ENCODE measurements at regions not wholly inside any gene's neighbourhood (a gene's known extent, or its start where the extent isn't known, plus 50 kb on each side); places are given as distances from the start of the nearest gene placed in this dataset.

DNA sequence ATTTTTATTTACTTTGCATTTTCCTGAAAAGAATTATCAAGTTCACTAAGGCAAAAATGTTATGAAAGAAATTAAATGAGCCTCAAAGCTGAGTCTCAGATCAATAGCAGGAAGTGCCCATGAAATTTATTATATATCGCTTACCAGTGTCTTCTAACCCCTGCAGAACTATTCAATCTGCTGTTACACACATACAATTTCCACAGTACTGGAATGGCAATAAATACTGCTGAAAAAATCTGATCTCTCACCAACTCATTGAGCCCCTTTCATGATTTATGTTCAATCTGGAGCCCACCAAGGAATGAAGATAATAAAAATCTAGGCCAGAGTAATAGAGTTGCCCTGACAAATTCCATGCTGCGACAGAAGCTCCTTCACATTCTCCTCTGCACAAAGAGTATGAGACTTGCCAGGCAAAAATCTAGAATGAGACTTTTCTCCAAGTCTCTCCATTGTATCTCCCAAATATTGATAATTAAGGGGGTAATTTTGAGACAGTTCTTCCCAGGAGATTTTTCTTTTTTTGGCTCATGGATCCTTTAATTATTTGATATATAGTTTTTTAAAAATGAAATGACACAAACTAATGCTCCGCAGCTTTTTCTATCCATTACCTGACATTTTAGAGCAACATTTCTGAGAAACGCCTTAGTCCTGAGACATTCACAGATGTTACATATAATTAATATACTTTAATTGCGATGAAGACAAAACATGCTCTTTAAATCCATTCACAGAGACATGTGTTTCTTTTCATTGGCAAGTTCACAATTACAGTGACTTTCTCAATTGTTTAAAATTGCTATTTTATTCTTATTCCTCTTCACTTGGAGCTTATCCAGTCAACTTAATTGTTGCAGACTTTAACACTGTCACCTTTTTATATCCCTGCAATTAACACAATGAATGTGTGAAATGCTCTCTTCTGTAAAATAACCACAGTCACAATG is 1020.4 kb downstream of the CBLN2 start:
- no peak for DNase-seq (ENCODE audit: low spot score)

DNA sequence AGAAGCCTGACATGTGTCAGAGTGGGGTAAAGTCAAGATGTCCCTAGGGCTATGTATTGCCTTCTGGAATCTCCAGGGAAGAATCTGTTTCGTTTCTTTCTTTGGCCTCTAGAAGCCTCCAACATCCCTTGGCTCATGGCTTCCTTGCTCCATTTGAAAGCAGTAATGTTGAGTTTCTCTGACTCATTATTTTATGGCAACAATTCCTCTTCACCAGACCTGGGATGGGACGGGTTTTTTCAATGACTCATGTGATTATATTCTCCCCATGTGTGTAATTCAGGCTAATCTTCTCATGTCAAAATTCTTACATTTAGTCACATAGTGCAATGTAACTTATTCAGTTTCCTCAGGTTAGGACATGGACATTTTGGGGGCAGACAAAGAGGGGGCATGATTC is 1038.6 kb downstream of the CBLN2 start:
- DNase-seq (ENCODE audit: low spot score) = no peak

DNA sequence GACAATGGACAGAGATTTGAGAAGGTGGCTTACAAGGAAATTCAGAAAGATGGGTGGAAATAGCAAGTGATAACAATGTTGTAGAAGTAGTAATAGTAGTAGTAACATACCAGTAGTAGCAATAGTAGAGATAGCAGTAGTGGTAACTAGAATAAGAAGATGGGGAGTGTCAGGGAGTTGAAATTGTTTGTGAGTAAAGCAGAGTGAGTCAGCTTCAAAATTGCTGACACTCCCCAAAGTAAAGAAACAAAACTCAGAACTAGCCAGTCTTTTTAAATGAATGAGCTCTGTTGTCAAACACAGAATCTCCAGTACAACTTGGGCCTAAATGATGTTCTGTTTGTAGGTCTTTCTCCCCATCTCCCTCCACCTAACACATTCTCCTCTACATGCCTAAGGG is 1040.9 kb downstream of the CBLN2 start:
- DNase-seq (ENCODE audit: low spot score) = no peak

DNA sequence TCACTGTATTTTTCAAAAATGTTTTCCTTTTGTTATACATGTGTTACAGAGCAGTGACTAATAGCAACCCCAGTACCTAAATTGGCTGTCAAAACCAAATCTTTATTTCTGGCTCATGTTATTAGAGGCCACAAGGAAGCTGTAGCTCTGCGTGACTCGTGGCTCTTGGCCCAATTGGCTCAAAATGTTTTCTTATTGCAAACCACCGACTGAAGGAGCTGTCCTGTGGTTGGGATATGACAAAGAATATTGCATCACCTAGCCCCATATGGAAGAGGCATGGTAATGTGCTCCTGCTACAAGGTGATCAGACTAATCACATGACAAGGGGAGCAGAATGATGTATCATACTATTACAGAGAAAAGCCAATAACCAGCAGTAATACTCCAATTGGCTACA is 1058.5 kb downstream of the CBLN2 start:
- DNase-seq (ENCODE audit: low spot score) = no peak

DNA sequence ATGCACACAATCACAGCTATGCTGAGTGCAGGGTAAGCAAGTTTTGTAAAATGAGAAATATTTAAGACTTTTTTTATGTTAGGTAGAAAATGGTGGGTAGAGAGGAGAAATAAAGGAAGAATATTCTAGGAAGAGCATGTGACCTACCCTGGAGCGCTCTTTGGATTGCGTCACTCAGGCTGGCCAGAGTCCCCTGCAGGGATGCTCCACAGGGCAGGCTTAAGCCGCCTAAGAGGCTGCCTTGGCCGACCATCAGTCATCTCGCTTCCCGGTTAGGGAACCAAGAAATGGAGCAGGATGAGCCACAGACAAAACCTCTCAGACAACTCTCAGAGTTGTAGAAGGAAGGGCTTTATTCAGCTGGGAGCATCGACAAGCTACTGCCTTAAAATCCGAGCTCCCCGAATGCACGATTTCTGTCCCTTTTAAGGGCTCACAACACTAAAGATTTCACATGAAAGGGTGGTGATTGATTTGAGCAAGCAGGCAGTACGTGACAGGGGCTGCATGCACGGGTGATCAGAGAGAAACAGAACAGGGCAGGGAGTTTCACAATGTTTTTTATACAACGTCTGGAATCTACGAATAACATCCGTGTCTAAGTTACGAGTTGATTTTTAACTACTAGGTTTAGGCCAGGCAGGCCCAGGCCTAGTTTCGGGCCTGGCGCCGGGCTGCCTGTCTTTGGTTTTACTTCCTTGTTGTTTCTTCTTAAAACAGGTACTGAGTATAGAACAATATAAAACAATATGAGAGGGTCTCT is 1072.0 kb downstream of the CBLN2 start:
- no peak for DNase-seq (ENCODE audit: low spot score)

DNA sequence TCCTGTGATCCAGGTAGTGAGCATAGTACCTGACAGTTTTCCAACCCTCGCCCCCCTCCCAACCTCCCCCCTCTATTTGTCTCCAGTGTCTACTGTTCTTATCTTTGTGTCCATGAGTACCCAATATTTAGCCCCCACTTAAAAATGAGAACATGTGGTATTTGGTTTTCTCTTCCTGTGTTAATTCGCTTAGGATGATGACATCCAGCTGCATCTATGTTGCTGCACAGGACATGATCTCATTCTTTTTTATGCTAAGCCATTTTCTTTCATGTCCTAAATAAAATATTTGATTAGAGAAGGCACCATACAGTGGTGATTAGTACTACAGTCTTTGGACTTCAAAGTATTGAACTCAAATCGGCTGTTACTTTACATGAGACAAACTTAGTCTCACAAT is 1087.9 kb downstream of the CBLN2 start:
- DNase-seq (ENCODE audit: low spot score) = no peak

DNA sequence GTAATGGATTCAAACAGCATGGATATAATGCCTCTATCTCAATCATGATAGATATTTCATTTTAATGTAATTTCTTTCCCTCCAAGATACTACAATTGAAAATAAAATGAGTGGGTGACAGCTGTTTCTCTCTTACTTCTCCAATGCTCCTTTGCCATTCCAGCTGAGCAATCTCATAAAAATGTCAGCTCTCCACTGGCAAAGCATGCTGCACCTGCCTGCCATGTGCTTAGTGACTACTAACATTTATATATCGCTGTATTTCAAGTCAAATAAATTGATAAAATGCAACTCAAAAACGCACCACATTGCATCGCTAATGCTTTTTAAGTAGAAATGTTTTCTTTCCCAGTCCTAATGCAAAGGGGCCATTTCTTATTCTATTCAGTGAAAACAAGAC is 1093.9 kb downstream of the CBLN2 start:
- DNase-seq (ENCODE audit: low spot score) = no peak

DNA sequence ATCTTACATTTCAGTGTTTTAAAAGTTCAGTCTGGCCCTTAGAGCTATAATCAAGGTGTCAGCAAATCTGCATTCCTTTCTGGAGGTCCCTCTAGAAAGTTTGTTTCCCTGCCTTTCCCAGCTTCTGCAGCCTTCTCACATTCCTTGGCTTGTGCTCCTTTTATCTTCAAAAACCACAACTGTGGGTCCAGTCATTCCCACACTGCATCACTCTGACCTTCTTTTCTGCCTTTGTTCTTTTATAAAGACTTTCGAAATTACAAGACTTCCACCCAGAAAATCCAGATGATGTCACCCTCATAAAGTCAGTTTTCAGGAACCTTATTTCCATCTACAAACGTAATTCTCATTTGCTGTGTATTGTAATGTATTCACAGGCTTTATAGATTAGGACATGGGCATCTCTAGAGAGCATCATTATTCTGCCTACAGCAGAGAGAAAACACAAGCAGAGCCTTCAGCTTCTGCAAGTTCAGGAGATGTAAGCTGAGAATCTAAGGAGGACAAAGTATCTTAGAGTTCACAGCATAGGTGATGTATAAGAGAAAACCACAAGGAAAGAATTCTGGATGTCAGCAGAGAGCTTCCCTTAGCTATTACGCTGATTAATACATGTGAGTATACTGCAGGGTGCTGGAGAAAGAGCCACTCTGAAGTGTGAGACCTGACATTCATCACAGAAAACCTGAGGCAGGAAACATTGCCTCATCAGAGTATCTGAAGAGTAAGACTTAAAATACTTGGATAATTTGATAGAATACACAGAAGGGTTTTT is 1100.2 kb downstream of the CBLN2 start:
- DNase-seq (ENCODE audit: low spot score) = no peak

DNA sequence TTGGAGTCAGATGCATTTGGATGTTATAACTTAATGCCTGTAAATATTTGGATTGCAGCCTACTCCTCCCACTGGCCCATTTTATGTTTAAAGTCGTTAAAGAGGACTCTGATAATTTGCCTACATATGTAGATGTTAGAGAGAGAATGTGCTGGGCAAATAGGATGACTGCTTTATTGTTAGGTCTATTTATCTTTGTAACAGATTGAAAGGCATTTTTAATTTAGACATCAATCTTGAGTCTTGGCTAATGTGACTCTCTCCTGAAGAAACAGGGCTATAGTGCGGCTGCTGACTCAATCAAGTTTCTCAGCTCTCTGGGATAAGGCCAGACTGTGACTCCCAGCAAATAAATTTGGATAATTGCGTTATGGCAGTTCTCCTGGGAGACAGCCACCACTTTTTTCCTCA is 1101.4 kb downstream of the CBLN2 start:
- DNase-seq (ENCODE audit: low spot score) = no peak

DNA sequence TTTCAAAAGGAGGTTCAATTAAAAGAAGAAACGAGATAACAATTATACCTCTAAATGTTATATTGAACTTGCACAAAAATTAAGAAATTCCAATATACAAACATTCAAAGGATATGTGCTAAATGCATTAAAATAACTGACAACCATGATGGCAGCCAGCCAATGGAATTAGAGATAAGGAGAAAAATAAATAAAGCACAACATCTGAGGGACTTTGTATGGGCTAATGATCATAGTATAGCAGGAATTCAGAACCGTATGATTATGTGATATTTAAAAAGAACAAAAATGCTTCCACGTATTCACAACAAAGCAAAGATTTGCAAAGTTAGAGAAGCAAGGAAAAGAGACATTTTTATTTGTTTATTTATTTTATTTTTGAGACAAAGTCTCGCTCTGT is 1103.0 kb downstream of the CBLN2 start:
- no peak for DNase-seq (ENCODE audit: low spot score)

DNA sequence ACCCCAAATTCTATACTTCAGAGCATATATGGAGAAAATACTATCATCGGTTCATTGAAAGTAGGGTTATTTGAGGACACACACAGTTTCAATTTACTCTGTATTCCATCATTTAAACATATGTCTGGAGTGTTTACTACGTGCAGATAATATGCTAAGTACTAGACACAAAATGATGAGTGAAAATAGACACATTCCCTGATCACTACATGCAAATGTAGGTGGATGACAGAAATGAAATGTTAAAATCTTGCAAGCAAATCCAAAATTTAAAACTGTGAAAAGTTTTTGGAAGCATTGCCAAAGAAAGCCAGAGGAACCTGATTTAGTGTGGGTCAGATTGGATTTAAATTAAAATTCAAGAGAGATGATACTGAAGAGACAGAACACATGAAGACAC is 1106.6 kb downstream of the CBLN2 start:
- no peak for DNase-seq (ENCODE audit: low spot score)

DNA sequence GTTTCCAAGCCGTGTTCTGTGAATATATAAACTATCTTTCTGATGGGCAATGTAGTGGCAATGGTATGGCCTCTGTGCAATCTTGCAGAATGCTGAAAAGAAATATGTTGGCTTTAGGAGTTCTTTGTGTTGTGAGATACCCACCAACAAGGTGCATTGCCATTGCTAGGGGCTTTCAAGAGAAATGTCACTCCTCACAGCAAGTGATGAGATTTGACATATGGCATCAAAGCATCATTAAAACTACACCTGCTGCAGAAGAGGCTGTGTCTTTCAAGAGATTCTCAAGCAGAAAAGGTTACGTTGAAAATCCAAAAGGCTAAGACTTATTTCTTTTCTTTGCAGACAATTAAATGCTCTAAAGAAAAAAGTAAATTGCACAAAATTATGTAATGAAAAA is 1110.8 kb downstream of the CBLN2 start:
- DNase-seq (ENCODE audit: low spot score) = no peak

DNA sequence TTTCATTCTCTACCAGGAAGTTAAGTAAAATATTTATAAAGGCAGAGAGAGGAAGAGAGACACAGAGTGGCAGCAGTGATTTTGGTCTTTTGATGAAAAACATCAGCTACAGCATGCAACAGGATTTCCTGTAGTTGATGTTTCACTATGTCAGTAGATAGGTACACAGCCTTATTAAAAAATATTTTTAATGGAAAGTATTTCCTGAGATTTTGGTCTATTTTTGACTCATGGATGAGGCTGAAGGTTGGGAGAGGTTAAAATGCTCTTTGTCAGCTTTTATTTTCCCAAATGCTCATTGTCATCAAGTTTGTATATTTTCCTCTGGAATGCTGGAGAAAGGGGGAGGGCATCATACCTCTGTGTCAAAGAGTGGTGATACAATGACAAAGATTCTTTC is 1112.5 kb downstream of the CBLN2 start:
- no peak for DNase-seq (ENCODE audit: low spot score)

DNA sequence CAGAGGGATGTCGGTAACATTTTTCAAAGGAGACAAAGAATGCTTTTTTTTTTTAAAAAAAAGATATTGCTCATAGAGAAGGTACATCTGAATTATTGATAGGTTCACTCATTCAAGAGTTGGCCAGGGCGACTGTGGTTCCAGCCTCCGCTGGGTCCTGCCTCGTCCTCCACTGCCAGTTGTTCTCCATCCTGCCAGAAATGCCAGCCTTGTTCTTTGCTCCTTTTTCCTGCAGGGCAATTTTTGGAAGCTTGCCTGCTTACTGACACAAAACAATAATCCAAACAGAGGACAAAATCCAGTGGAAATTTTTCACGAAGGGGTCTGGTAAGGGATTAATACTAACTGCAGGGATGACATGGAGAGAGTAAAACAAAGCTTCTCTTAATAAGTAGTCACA is 1113.0 kb downstream of the CBLN2 start:
- DNase-seq (ENCODE audit: low spot score) = no peak

DNA sequence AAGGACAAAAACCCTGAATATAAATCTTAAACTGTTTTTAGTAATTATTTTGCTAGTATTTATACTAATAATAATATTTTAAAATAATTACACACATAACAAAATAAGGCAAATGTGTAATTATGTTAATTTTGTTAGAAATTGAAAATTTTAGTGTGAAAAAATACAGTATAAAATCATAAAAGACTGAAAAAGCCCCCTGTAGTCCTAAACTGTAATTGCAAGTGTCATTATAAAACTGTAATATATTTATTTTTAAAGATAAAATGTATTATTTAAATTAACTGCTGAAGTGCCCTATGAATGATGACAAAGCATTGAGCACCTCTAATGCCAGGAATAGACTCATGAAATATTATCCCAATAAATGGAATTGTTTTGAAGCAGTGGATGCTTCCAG is 1117.7 kb downstream of the CBLN2 start:
- DNase-seq (ENCODE audit: low spot score) = no peak

DNA sequence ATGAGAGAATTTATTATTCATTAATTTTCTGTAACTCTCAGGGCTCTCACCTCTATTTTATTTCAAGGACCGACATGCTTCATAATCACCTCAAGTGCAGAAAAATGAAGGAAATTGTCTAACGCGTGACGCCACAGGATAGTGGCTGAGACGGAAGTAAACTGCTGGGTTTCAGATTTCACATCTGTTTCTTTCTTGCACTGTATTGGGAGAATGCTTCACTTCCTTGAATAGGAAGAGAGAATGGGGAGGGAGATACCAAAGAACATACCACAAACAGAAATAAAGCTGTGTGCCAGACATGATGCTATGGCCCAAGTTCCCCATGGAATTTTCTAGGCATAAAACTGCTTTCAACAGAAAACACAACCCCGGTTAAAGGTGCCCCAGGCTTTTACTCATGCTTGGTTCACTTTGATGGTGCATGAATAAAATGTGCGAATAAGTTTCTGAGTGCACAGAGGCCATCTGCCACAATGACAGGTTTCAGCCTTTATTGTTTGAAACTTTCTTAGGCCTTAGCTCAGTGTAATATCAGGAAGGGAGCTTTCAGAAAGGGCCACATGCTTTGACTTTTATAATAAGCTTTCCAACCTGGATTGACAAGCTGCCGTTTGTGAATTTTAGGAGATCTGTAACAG is 1116.4 kb downstream of the SOCS6 start:
- DNase-seq (ENCODE audit: low spot score) = no peak

DNA sequence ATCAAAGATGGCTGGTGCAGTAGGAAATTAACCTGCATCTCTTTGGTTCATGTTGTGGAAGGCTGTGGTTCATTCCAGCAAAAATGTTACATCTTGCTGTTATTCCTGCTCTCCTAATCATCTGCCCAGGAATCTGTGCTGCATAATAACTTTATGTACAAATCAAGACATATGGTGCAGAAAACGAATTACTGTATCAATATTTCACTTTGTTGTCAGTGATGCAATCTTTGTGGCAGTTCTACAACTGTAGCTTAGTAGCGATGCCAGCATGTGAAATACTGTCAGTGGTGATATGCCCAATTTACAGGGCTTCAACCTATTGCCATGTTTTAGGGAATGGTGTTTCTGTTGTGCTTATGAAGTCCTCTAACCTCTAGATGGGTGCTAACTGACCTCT is 1114.7 kb downstream of the SOCS6 start:
- DNase-seq (ENCODE audit: low spot score) = no peak

DNA sequence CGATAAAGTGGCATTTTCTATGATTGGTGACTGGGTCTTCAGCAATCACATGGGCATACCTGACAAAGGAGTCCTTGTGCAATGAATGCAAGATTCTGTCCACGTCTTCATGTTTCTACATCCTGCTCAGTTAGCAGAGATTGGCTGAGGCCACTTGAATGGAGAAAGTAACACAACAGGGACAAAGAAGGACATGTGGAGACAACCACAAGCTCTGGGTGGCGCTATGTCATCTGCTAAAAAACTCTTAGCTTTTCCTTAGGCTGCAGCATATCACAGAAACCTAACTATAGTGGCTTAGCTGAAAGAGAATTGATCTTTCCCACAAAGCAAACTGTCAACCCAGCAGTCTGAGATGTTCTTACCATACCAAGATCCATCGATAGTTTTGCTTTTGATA is 1109.7 kb downstream of the SOCS6 start:
- no peak for DNase-seq (ENCODE audit: low spot score)

DNA sequence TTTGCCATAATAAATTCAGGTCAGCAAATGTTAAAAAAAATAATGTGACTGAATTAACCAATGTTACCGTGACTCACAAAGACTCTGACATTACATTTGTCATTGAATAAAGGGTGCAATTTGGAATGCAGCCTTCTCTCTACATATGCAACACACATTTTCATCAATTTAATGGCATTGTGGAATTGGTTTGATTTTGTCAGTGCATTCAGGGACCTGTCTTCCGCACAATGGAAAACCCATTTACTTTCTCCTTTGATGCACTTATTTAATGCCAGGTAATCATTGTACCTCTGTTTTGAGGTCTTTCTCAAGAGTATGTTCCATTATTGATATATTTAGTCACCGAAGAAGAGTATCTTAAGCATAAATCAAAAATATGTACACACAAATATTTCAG is 1099.3 kb downstream of the SOCS6 start:
- DNase-seq (ENCODE audit: low spot score) = no peak

DNA sequence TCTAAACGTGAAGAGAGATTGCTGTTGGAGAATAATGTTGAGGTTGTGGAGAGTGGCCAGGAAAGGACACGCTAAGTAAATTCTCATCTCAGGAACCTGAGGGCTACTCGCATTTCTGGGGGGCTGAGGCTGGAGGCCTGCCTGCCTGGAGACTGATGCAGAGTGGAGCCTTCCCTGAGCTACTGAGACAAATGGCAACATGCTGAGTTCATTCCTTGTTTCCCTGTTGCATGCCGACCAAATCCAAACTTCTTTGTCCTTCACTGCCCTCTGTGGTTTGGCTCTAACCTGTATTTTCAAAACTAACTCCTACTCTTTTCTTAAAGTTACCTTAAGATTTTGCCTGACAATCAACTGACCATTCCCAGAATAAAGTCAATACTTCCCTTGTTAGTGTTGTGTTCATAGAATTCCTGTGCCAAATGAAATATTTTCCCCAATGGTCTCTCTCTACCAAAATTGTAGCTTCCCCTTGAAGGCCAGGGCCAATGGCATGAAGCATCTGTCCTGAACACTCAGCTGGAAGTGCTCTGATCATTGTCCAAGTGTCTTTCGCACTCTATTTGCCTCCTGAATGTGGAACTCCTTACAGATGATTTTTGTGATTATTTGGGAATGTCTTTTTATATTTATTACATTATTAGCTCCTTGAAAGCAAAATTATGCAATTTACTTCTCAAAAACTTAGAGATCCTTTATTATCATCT is 1085.6 kb downstream of the SOCS6 start:
- DNase-seq (ENCODE audit: low spot score) = no peak

DNA sequence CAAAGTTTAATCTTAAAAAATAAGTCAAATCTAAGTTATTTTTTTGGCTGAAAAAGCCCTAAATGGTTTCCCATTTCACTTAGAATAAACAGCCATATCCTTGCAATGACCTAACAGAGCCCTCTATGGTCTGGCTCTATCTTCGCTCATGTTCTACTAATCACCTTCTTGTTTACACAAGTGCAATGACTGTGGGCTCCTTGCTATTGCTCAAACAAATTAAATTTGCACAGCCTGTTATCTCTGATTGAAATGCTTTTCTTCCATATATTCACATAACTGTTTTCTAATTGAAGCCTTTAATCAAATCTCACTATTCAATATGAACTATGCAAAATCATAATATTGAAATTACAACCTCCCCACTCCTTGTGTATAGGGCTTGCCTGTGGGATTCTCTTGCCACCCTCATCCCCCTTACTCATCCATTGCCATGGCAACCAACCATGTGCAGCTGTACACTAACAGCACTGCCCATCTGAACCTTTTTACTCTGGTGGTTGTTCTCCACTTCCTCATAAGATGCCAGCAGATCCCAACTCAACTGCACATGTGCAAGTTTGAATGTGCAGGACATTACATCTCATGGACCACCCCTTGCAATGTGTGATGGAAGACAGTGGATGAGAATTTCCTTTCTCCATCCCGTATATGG is 1083.2 kb downstream of the SOCS6 start:
- no peak for DNase-seq (ENCODE audit: low spot score)

Data from umbilical cord (tissue), 1 donor.